Eye (tissue), 1 donor: ENCODE measurements at regions not wholly inside any gene's neighbourhood (a gene's known extent, or its start where the extent isn't known, plus 50 kb on each side); places are given as distances from the start of the nearest gene placed in this dataset.

Source experiments
- DNase-seq: peaks from one replicate; pipeline ENCODE4 v3.0.0-alpha.2; 2015

- DNase-seq: peak; percentile 1
Measured at GRCh38 chr4:85268961-85269360, 206.0 kb upstream of the ARHGAP24 start.

GRCh38 chr4:85274955-85275354 is 200.0 kb upstream of the ARHGAP24 start:
- no peak for DNase-seq

GRCh38 chr4:85280963-85281362 is 194.0 kb upstream of the ARHGAP24 start:
- no peak for DNase-seq

GRCh38 chr4:85291226-85291625 is 183.7 kb upstream of the ARHGAP24 start:
- no peak for DNase-seq

- no peak for DNase-seq
Measured at GRCh38 chr4:85298037-85298436, 176.9 kb upstream of the ARHGAP24 start.

- DNase-seq: no peak
Measured at GRCh38 chr4:85302193-85302736, 172.7 kb upstream of the ARHGAP24 start.

- DNase-seq: no peak
Measured at GRCh38 chr4:85302756-85303155, 172.2 kb upstream of the ARHGAP24 start.

GRCh38 chr4:85318415-85318814 is 156.5 kb upstream of the ARHGAP24 start:
- no peak for DNase-seq

- no peak for DNase-seq
Measured at GRCh38 chr4:85358831-85359230, 116.1 kb upstream of the ARHGAP24 start.

- no peak for DNase-seq
Measured at GRCh38 chr4:85362550-85362949, 112.4 kb upstream of the ARHGAP24 start.

GRCh38 chr4:85367815-85368214 is 107.1 kb upstream of the ARHGAP24 start:
- no peak for DNase-seq

GRCh38 chr4:85368240-85368639 is 106.7 kb upstream of the ARHGAP24 start:
- no peak for DNase-seq

GRCh38 chr4:85368932-85369331 is 106.0 kb upstream of the ARHGAP24 start:
- DNase-seq: no peak

GRCh38 chr4:85369703-85370380 is 105.1 kb upstream of the ARHGAP24 start:
- DNase-seq: no peak

GRCh38 chr4:85370400-85371032 is 104.4 kb upstream of the ARHGAP24 start:
- DNase-seq: peak; percentile 53

GRCh38 chr4:85372966-85373365 is 102.0 kb upstream of the ARHGAP24 start:
- peak; percentile 28 for DNase-seq

GRCh38 chr4:85376285-85376684 is 98.7 kb upstream of the ARHGAP24 start:
- no peak for DNase-seq

- no peak for DNase-seq
Measured at GRCh38 chr4:85381968-85382367, 93.0 kb upstream of the ARHGAP24 start.

- peak; percentile 35 for DNase-seq
Measured at GRCh38 chr4:85391071-85391470, 83.9 kb upstream of the ARHGAP24 start.

- no peak for DNase-seq
Measured at GRCh38 chr4:85391589-85392410, 83.2 kb upstream of the ARHGAP24 start.

- no peak for DNase-seq
Measured at GRCh38 chr4:85393201-85393600, 81.7 kb upstream of the ARHGAP24 start.

GRCh38 chr4:85398276-85398675 is 76.7 kb upstream of the ARHGAP24 start:
- DNase-seq: peak; percentile 52

GRCh38 chr4:85399270-85399669 is 75.7 kb upstream of the ARHGAP24 start:
- no peak for DNase-seq

- peak; percentile 28 for DNase-seq
Measured at GRCh38 chr4:85402371-85402770, 72.6 kb upstream of the ARHGAP24 start.
